Sigmoid colon (tissue), 6 donors: ENCODE measurements at regions not wholly inside any gene's neighbourhood (a gene's known extent, or its start where the extent isn't known, plus 50 kb on each side); places are given as distances from the start of the nearest gene placed in this dataset.

ENCODE experiments used
- DNase-seq: peaks from one replicate; pipeline ENCODE4 v3.0.0-alpha.2; 2019
- H3K27ac ChIP-seq, 4 donors: fragments of 200-600 bp; sonication (generic); one replicate each; pipeline ENCODE4 v1.5.1; 2016 to 2019; ENCODE audit warnings: mild to moderate bottlenecking in 1 of 4
- H3K27me3 ChIP-seq, 3 donors: fragments of 200-600 bp; sonication (generic); one replicate each; pipeline ENCODE4 v1.5.1; 2019; ENCODE audit warnings: mild to moderate bottlenecking in 1 of 3
- H3K36me3 ChIP-seq, 4 donors: fragments of 200-600 bp; sonication (generic); one replicate each; pipeline ENCODE4 v1.5.1; 2016 to 2019
- H3K4me1 ChIP-seq, 4 donors: fragments of 200-600 bp; sonication (generic); one replicate each; pipeline ENCODE4 v1.5.1; 2017 to 2019
- H3K4me3 ChIP-seq, 4 donors: fragments of 200-600 bp; sonication (generic); one replicate each; pipeline ENCODE4 v1.5.1; 2017 to 2019; ENCODE audit warnings: mild to moderate bottlenecking in 2 of 4, moderate library complexity in 1 of 4
- H3K9me3 ChIP-seq, 4 donors: fragments of 200-600 bp in 3 of 4; sonication (generic) in 3 of 4; one replicate each; pipeline versions ENCODE4 v1.5.1 to v1.6.1; 2013 to 2019
- EP300 ChIP-seq, 4 donors: sonication (generic); formaldehyde crosslinking; IDR thresholded peaks; one replicate each; pipeline ENCODE4 v1.6.1; 2017; ENCODE audit warnings: antibody characterized with exemption in 4 of 4
- POLR2A ChIP-seq, 2 donors: fragments of 450-650 bp; IDR thresholded peaks; one replicate each; pipeline ENCODE4 v1.6.1; 2016; ENCODE audit warnings: antibody characterized with exemption in 2 of 2, mild to moderate bottlenecking in 2 of 2, moderate library complexity in 2 of 2
- POLR2AphosphoS5 ChIP-seq, 4 donors: sonication (generic); formaldehyde crosslinking; IDR thresholded peaks; one replicate each; pipeline ENCODE4 v1.6.1; 2017; ENCODE audit warnings: antibody characterized with exemption in 4 of 4
- WGBS, 2 donors: extraction: QIAGEN DNeasy Blood & Tissue Kit; methylation state at CpG; one replicate each; pipeline ENCODE4 v1.1.7; 2013; 5-methylcytosine and 5-hydroxymethylcytosine counted together
- intact Hi-C: fragments of 100-400 bp; cut with DNase I; formaldehyde crosslinking; loops from one replicate; pipeline ENCODE4 v1.15.1; 2023
- TF ChIP-seq, protein P1 (sequence below), 4 experiments: fragments of 450-650 bp in 3 of 4; fragments of 200-600 bp in 1 of 4; IDR thresholded peaks; one replicate each; pipeline ENCODE4 v1.5.1; 2016 to 2019; ENCODE audit warnings: antibody characterized with exemption in 4 of 4, mild to moderate bottlenecking in 3 of 4, moderate library complexity in 2 of 4
- donor health status: healthy with polysubstance abuse.
- donor health status: healthy.

DNA sequence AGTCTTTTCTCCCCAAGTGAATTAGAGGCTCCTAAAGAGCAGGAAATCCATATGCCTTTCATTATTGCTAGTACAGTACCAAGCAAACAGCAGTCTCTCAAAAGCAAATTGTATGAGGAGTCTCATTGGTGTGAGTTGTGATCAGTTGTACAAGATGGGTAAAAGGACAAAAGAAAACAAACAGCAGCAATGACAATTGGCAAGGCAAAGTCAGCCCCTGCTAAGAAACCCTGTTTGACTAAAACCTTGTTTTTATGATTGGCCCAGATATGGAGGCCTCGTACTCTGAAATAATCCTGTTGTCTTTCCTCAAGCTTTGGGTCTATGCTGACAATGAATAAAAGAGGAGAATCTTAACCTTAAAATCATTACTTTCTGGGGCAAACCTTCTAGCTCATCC lies 69.8 kb downstream of the FOXD1 start:
- 93 to 94% methylated on average over 1 of the region's 1 CpG for WGBS, 2 donors

DNA sequence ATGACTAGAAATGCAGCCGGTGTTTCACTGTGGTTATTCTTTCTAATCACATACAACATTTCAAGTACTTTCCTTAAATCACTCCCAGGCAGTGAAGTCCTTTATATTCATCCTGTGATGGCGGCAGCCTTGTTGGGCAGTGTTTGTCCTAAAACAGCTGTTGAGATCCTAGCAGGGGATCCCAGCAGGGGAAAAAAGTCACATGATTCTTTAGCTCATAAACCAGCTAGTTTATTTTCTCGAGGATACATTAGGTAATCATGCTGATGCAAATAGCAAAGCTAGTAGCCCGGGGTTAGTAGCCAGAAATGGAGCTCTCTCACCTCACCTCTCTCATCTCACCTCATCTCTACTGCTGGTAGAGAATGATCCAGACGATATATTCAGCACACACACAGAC lies 70.5 kb downstream of the FOXD1 start:
- TF ChIP-seq POLR2A (IDR thresholded peaks at IDR 0.05) (no peak), EP300 (IDR thresholded peaks at IDR 0.05) (no peak), POLR2AphosphoS5 (IDR thresholded peaks at IDR 0.05) (no peak)
- TF ChIP-seq, protein P1, sequence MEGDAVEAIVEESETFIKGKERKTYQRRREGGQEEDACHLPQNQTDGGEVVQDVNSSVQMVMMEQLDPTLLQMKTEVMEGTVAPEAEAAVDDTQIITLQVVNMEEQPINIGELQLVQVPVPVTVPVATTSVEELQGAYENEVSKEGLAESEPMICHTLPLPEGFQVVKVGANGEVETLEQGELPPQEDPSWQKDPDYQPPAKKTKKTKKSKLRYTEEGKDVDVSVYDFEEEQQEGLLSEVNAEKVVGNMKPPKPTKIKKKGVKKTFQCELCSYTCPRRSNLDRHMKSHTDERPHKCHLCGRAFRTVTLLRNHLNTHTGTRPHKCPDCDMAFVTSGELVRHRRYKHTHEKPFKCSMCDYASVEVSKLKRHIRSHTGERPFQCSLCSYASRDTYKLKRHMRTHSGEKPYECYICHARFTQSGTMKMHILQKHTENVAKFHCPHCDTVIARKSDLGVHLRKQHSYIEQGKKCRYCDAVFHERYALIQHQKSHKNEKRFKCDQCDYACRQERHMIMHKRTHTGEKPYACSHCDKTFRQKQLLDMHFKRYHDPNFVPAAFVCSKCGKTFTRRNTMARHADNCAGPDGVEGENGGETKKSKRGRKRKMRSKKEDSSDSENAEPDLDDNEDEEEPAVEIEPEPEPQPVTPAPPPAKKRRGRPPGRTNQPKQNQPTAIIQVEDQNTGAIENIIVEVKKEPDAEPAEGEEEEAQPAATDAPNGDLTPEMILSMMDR (IDR thresholded peaks at IDR 0.05), result no peak
- H3K27me3 ChIP-seq, result peaks cover 24 to 33% (median 32%) of the 10 kb centered on the region in 3 donors
- 33 to 50% methylated on average over 5 of the region's 5 CpGs for WGBS, 2 donors
- no peak for DNase-seq
- H3K9me3 ChIP-seq, result no peaks in the 10 kb centered on the region
- no peaks in the 10 kb centered on the region for H3K36me3 ChIP-seq
- H3K4me1 ChIP-seq, result peaks cover 0 to 35% (median 24%) of the 10 kb centered on the region in 4 donors
- intact Hi-C loops, result loop anchor here (10.0 kb wide), 1 partner anchor 67 kb away; the partner anchor contains the start of gene FOXD1
- H3K4me3 ChIP-seq, result no peak overlapping the region
- H3K27ac ChIP-seq, result no peak overlapping the region

More for the DNA sequence above, 69.8 kb downstream of the FOXD1 start:
- H3K36me3 ChIP-seq, result no peaks in the 10 kb centered on the region
- intact Hi-C loops, result loop anchor here (10.0 kb wide), 1 partner anchor 66 kb away; the partner anchor contains the start of gene FOXD1
- no peak for TF ChIP-seq POLR2A (IDR thresholded peaks at IDR 0.05)
- no peak for TF ChIP-seq POLR2AphosphoS5 (IDR thresholded peaks at IDR 0.05)
- no peak for TF ChIP-seq EP300 (IDR thresholded peaks at IDR 0.05)
- TF ChIP-seq, protein P1 (IDR thresholded peaks at IDR 0.05), result no peak
- H3K27ac ChIP-seq, result no peak overlapping the region
- peaks cover 0 to 32% (median 19%) of the 10 kb centered on the region in 4 donors for H3K4me1 ChIP-seq
- H3K9me3 ChIP-seq, result peaks cover 0 to 4% (median 0%) of the 10 kb centered on the region in 4 donors
- H3K4me3 ChIP-seq, result no peak overlapping the region
- peaks cover 25 to 40% (median 32%) of the 10 kb centered on the region in 3 donors for H3K27me3 ChIP-seq
- no peak for DNase-seq

DNA sequence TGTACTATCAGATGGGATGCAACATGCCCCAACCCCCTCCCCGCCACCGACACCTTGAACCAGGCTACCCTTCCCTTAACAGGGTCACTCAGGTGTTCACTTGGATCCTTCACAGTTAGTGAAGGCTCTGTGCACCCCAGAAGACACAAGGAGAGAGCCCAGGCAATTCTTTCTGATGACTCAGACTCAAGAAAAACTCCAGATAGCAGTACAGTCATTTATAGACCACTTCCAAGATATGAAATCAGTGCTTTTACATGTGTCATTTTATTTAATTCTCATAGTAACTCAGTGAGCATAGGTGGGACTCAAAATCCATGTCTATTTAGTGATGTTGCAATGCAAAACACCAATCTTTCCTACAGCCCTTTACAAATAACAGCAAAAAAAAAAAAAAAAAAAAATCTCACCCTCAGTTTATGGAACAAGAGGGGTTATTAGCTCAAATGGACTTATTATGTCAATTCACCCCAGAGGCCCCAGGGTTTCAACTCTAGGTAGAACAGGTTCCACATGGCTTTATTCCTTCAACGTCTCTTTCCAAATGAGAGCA lies 71.9 kb downstream of the FOXD1 start:
- H3K4me3 ChIP-seq, result no peak overlapping the region
- no peaks in the 10 kb centered on the region for H3K36me3 ChIP-seq
- H3K4me1 ChIP-seq, result peaks cover 0 to 31% (median 19%) of the 10 kb centered on the region in 4 donors
- no peak for DNase-seq
- H3K27me3 ChIP-seq, result peaks cover 14 to 19% (median 18%) of the 10 kb centered on the region in 3 donors
- intact Hi-C loops, result loop anchor here (10.0 kb wide), 1 partner anchor 68 kb away; the partner anchor contains the start of gene FOXD1
- H3K27ac ChIP-seq, result no peak overlapping the region
- no peaks in the 10 kb centered on the region for H3K9me3 ChIP-seq
- 82 to 86% methylated on average over 3 of the region's 3 CpGs for WGBS, 2 donors
- no peak for TF ChIP-seq POLR2A (IDR thresholded peaks at IDR 0.05)
- TF ChIP-seq, protein P1 (IDR thresholded peaks at IDR 0.05), result no peak
- TF ChIP-seq POLR2AphosphoS5 (IDR thresholded peaks at IDR 0.05), result no peak
- no peak for TF ChIP-seq EP300 (IDR thresholded peaks at IDR 0.05)

DNA sequence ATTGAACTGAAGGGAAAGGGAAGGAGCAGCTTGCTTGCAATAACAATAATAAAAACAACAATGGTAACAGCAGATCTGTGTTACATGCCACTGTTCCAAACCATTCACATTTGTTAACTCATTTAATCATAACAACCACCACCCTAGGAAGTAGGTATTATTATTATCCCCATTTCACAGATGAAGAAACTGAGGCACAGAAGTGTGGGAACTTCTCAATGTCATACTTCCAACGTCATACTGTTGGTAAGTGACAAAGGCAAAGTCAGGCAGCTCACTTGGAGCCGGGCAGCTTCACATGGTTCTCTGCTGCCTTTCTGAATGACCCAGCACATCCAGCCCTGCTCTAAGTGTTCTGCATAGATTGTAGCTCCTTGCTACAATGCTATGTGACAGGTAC lies 72.6 kb downstream of the FOXD1 start:
- no peaks in the 10 kb centered on the region for H3K36me3 ChIP-seq
- TF ChIP-seq POLR2AphosphoS5 (IDR thresholded peaks at IDR 0.05), result no peak
- TF ChIP-seq EP300 (IDR thresholded peaks at IDR 0.05), result no peak
- no peak for TF ChIP-seq POLR2A (IDR thresholded peaks at IDR 0.05)
- TF ChIP-seq, protein P1 (IDR thresholded peaks at IDR 0.05), result no peak
- no peak overlapping the region for H3K27ac ChIP-seq
- 71 to 97% methylated on average over 2 of the region's 2 CpGs for WGBS, 2 donors
- no peaks in the 10 kb centered on the region for H3K9me3 ChIP-seq
- H3K27me3 ChIP-seq, result peaks cover 8 to 12% (median 11%) of the 10 kb centered on the region in 3 donors
- no peak overlapping the region for H3K4me3 ChIP-seq
- no peak for DNase-seq
- intact Hi-C loops, result loop anchor here (10.0 kb wide), 1 partner anchor 69 kb away; the partner anchor contains the start of gene FOXD1
- H3K4me1 ChIP-seq, result peaks cover 0 to 33% (median 20%) of the 10 kb centered on the region in 4 donors
